ENCODE measurements at regions not wholly inside any gene's neighbourhood (a gene's known extent, or its start where the extent isn't known, plus 50 kb on each side); places are given as distances from the start of the nearest gene placed in this dataset.

GRCh38 chr2:819121-819520 is 131.5 kb upstream of the SNTG2 start:
- TF ChIP-seq POLR2A (IDR thresholded peaks at IDR 0.05; ENCODE audit: low read length) (no peak), GATA1 (IDR thresholded peaks at IDR 0.05; ENCODE audit: low read depth, low read length) (no peak)
- no peak for DNase-seq

GRCh38 chr2:817336-818015 is 133.2 kb upstream of the SNTG2 start:
- DNase-seq: no peak
- TF ChIP-seq GATA1 (IDR thresholded peaks at IDR 0.05; ENCODE audit: low read depth, low read length): no peak
- TF ChIP-seq POLR2A (IDR thresholded peaks at IDR 0.05; ENCODE audit: low read length): no peak

GRCh38 chr2:816278-816677 is 134.4 kb upstream of the SNTG2 start:
- TF ChIP-seq POLR2A (IDR thresholded peaks at IDR 0.05; ENCODE audit: low read length) (no peak), GATA1 (IDR thresholded peaks at IDR 0.05; ENCODE audit: low read depth, low read length) (no peak)
- no peak for DNase-seq

GRCh38 chr2:810397-810796 is 133.2 kb upstream of the TMEM18 start:
- no peak for DNase-seq
- TF ChIP-seq GATA1 (IDR thresholded peaks at IDR 0.05; ENCODE audit: low read depth, low read length) (no peak), POLR2A (IDR thresholded peaks at IDR 0.05; ENCODE audit: low read length) (no peak)

- TF ChIP-seq GATA1 (IDR thresholded peaks at IDR 0.05; ENCODE audit: low read depth, low read length) (no peak), POLR2A (IDR thresholded peaks at IDR 0.05; ENCODE audit: low read length) (no peak)
- no peak for DNase-seq
These were observed 130.1 kb upstream of the TMEM18 start for GRCh38 chr2:807300-807699.

- no peak for DNase-seq
These were observed 128.5 kb upstream of the TMEM18 start for GRCh38 chr2:805664-806063.

GRCh38 chr2:797993-798392 is 120.8 kb upstream of the TMEM18 start:
- TF ChIP-seq GATA1 (IDR thresholded peaks at IDR 0.05; ENCODE audit: low read depth, low read length) (no peak), POLR2A (IDR thresholded peaks at IDR 0.05; ENCODE audit: low read length) (no peak)
- DNase-seq: no peak

More at GRCh38 chr2:805664-806063, 128.5 kb upstream of the TMEM18 start:
- no peak for TF ChIP-seq POLR2A (IDR thresholded peaks at IDR 0.05; ENCODE audit: low read length)
- no peak for TF ChIP-seq GATA1 (IDR thresholded peaks at IDR 0.05; ENCODE audit: low read depth, low read length)

- no peak for DNase-seq
- TF ChIP-seq POLR2A (IDR thresholded peaks at IDR 0.05; ENCODE audit: low read length) (no peak), GATA1 (IDR thresholded peaks at IDR 0.05; ENCODE audit: low read depth, low read length) (no peak)
These were observed 120.3 kb upstream of the TMEM18 start for GRCh38 chr2:797556-797955.

GRCh38 chr2:796141-796985 is 119.2 kb upstream of the TMEM18 start:
- TF ChIP-seq POLR2A (IDR thresholded peaks at IDR 0.05; ENCODE audit: low read length): no peak
- TF ChIP-seq GATA1 (IDR thresholded peaks at IDR 0.05; ENCODE audit: low read depth, low read length): no peak
- no peak for DNase-seq

GRCh38 chr2:795531-796041 is 118.4 kb upstream of the TMEM18 start:
- TF ChIP-seq POLR2A (IDR thresholded peaks at IDR 0.05; ENCODE audit: low read length) (no peak), GATA1 (IDR thresholded peaks at IDR 0.05; ENCODE audit: low read depth, low read length) (no peak)
- DNase-seq: no peak

- TF ChIP-seq POLR2A (IDR thresholded peaks at IDR 0.05; ENCODE audit: low read length) (no peak), GATA1 (IDR thresholded peaks at IDR 0.05; ENCODE audit: low read depth, low read length) (no peak)
- DNase-seq: no peak
These were observed 117.5 kb upstream of the TMEM18 start for GRCh38 chr2:794554-795241.

GRCh38 chr2:793236-793635 is 116.0 kb upstream of the TMEM18 start:
- TF ChIP-seq GATA1 (IDR thresholded peaks at IDR 0.05; ENCODE audit: low read depth, low read length) (no peak), POLR2A (IDR thresholded peaks at IDR 0.05; ENCODE audit: low read length) (no peak)
- no peak for DNase-seq

GRCh38 chr2:792687-793086 is 115.5 kb upstream of the TMEM18 start:
- TF ChIP-seq POLR2A (IDR thresholded peaks at IDR 0.05; ENCODE audit: low read length) (no peak), GATA1 (IDR thresholded peaks at IDR 0.05; ENCODE audit: low read depth, low read length) (no peak)
- no peak for DNase-seq

- DNase-seq: no peak
- TF ChIP-seq POLR2A (IDR thresholded peaks at IDR 0.05; ENCODE audit: low read length): no peak
- TF ChIP-seq GATA1 (IDR thresholded peaks at IDR 0.05; ENCODE audit: low read depth, low read length): no peak
These were observed 113.5 kb upstream of the TMEM18 start for GRCh38 chr2:790634-791245.

Measured in erythroblast (primary cell).